NCI-H2227 treated with DMSO at 0.1 percent for 48 hours (cell line): ENCODE measurements at regions not wholly inside any gene's neighbourhood (a gene's known extent, or its start where the extent isn't known, plus 50 kb on each side); places are given as distances from the start of the nearest gene placed in this dataset.

Source experiments
- DNase-seq: peaks from one replicate; lab custom pipeline; 2025; lab: John Stamatoyannopoulos, UW

- no peak for DNase-seq
These were observed 134.1 kb downstream of the NUDT12 start for GRCh38 chr5:103428411-103428871.

GRCh38 chr5:103427326-103427725, 135.3 kb downstream of the NUDT12 start:
- DNase-seq = no peak

GRCh38 chr5:103425686-103426454, 136.7 kb downstream of the NUDT12 start:
- DNase-seq = no peak

- no peak for DNase-seq
These were observed 138.0 kb downstream of the NUDT12 start for GRCh38 chr5:103424453-103425205.

- no peak for DNase-seq
These were observed 138.6 kb downstream of the NUDT12 start for GRCh38 chr5:103424026-103424425.

GRCh38 chr5:103422756-103423155, 139.8 kb downstream of the NUDT12 start:
- no peak for DNase-seq

GRCh38 chr5:103414604-103415003, 148.0 kb downstream of the NUDT12 start:
- no peak for DNase-seq

GRCh38 chr5:103411711-103412110, 150.9 kb downstream of the NUDT12 start:
- no peak for DNase-seq

- no peak for DNase-seq
These were observed 151.6 kb downstream of the MACIR start for GRCh38 chr5:103410172-103410571.

GRCh38 chr5:103409013-103409670, 150.6 kb downstream of the MACIR start:
- DNase-seq = no peak

- DNase-seq = no peak
These were observed 149.8 kb downstream of the MACIR start for GRCh38 chr5:103408408-103408807.

GRCh38 chr5:103407402-103407801, 148.8 kb downstream of the MACIR start:
- DNase-seq = no peak

- DNase-seq = no peak
These were observed 145.9 kb downstream of the MACIR start for GRCh38 chr5:103404483-103404882.

- no peak for DNase-seq
These were observed 144.3 kb downstream of the MACIR start for GRCh38 chr5:103402851-103403250.

- no peak for DNase-seq
These were observed 139.4 kb downstream of the MACIR start for GRCh38 chr5:103397739-103398581.

- DNase-seq = no peak
These were observed 136.1 kb downstream of the MACIR start for GRCh38 chr5:103394676-103395075.

- no peak for DNase-seq
These were observed 134.7 kb downstream of the MACIR start for GRCh38 chr5:103393101-103393754.

- DNase-seq = no peak
These were observed 133.1 kb downstream of the MACIR start for GRCh38 chr5:103391659-103392058.

GRCh38 chr5:103389846-103390245, 131.3 kb downstream of the MACIR start:
- DNase-seq = peak; percentile 23

GRCh38 chr5:103389357-103389756, 130.8 kb downstream of the MACIR start:
- no peak for DNase-seq

GRCh38 chr5:103385722-103386121, 127.2 kb downstream of the MACIR start:
- no peak for DNase-seq
